ENCODE measurements at regions not wholly inside any gene's neighbourhood (a gene's known extent, or its start where the extent isn't known, plus 50 kb on each side); places are given as distances from the start of the nearest gene placed in this dataset.

DNA sequence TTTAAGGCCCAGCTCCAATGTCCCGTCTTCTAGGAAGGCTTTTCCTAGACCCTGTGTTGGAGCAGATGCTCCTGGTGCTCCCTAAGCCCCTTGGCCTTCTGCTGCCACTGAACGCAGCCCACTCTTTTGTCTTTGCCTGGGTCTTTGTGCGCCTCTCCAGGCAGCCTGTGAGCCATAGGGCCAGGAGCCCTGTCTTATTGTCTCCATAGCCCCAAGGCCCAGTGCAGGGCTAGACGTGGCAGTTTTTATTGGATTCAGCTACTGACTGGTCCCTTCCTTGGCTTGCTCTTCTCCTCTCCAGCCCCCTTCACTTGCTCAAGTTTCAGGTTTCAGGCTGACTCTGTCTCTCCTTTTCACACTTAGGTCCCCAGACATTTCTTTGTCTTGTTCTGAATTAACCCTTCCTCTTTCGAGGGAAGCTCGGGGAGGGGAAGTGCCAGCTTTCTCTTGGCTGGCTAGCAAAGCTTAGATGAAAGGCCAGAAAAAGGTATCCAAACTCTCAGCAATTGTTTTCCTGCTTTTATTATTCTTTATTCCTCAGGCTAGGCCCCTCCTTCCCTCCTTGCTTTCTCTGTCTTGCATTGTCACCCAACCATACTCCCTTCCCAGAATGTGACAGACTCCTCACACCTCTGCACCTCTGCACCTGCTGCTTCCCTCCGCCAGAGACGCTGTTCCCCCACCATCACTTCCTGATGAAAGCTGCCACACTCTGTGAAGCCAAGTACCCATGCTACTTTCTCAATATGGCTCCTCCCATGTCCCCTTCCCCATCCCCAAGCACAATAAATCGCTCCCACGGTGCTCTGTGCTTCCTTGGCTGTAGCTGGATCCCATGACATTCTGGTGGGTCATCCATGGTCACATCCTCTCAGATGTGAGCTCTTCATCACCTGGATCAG is 101.6 kb upstream of the CPEB4 start (continued):
- TF ChIP-seq, protein P1, sequence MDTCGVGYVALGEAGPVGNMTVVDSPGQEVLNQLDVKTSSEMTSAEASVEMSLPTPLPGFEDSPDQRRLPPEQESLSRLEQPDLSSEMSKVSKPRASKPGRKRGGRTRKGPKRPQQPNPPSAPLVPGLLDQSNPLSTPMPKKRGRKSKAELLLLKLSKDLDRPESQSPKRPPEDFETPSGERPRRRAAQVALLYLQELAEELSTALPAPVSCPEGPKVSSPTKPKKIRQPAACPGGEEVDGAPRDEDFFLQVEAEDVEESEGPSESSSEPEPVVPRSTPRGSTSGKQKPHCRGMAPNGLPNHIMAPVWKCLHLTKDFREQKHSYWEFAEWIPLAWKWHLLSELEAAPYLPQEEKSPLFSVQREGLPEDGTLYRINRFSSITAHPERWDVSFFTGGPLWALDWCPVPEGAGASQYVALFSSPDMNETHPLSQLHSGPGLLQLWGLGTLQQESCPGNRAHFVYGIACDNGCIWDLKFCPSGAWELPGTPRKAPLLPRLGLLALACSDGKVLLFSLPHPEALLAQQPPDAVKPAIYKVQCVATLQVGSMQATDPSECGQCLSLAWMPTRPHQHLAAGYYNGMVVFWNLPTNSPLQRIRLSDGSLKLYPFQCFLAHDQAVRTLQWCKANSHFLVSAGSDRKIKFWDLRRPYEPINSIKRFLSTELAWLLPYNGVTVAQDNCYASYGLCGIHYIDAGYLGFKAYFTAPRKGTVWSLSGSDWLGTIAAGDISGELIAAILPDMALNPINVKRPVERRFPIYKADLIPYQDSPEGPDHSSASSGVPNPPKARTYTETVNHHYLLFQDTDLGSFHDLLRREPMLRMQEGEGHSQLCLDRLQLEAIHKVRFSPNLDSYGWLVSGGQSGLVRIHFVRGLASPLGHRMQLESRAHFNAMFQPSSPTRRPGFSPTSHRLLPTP (IDR thresholded peaks at IDR 0.05; ENCODE audit: borderline replicate concordance, extremely low read depth, insufficient read length) = no peak
- TF ChIP-seq ZNF644 (tag; IDR thresholded peaks at IDR 0.05; ENCODE audit: low read depth) = 0 out of 2 replicates have a peak, but pooled peaks have one; percentile 40
- no peak for TF ChIP-seq ZC3H4 (CRISPR knock-in tag; IDR thresholded peaks at IDR 0.05; ENCODE audit: borderline replicate concordance)
- peak; percentile 54; the same call in 1 of the 2 replicates for TF ChIP-seq PYGO2 (tag; IDR thresholded peaks at IDR 0.05)
- TF ChIP-seq THRAP3 (IDR thresholded peaks at IDR 0.05; ENCODE audit: borderline replicate concordance) = no peak
- TF ChIP-seq SAFB2 (IDR thresholded peaks at IDR 0.05; ENCODE audit: borderline replicate concordance, low read depth, low read length, severe bottlenecking) = no peak
- TF ChIP-seq BMI1 (IDR thresholded peaks at IDR 0.05; ENCODE audit: low read length) = no peak
- TF ChIP-seq ZNF766 (CRISPR knock-in tag; conservative IDR thresholded peaks at IDR 0.05) = peak; percentile 44; the same call in 1 of the 2 replicates
- TF ChIP-seq JUNB (CRISPR knock-in tag; conservative IDR thresholded peaks at IDR 0.05) = no peak
- TF ChIP-seq RHOXF2B (CRISPR knock-in tag; conservative IDR thresholded peaks at IDR 0.05) = no peak
- TF ChIP-seq GABPA (tag; conservative IDR thresholded peaks at IDR 0.05; ENCODE audit: low read depth) = no peak
- TF ChIP-seq SMARCC2 (IDR thresholded peaks at IDR 0.05; ENCODE audit: low read depth) = no peak
- no peak for TF ChIP-seq THAP12 (CRISPR knock-in tag; IDR thresholded peaks at IDR 0.05)
- TF ChIP-seq HNRNPLL (IDR thresholded peaks at IDR 0.05; ENCODE audit: low read depth, low read length, poor library complexity, severe bottlenecking) = no peak
- 0 out of 2 replicates have a peak, but pooled peaks have one; percentile 9 for TF ChIP-seq CBFA2T3 (IDR thresholded peaks at IDR 0.05)
- no peak for TF ChIP-seq RUNX1 (IDR thresholded peaks at IDR 0.05; ENCODE audit: low read depth)
- TF ChIP-seq ZNF175 (CRISPR knock-in tag; IDR thresholded peaks at IDR 0.05; ENCODE audit: low read depth) = peak; percentile 52; the same call in 1 of the 2 replicates
- TF ChIP-seq, protein P2, sequence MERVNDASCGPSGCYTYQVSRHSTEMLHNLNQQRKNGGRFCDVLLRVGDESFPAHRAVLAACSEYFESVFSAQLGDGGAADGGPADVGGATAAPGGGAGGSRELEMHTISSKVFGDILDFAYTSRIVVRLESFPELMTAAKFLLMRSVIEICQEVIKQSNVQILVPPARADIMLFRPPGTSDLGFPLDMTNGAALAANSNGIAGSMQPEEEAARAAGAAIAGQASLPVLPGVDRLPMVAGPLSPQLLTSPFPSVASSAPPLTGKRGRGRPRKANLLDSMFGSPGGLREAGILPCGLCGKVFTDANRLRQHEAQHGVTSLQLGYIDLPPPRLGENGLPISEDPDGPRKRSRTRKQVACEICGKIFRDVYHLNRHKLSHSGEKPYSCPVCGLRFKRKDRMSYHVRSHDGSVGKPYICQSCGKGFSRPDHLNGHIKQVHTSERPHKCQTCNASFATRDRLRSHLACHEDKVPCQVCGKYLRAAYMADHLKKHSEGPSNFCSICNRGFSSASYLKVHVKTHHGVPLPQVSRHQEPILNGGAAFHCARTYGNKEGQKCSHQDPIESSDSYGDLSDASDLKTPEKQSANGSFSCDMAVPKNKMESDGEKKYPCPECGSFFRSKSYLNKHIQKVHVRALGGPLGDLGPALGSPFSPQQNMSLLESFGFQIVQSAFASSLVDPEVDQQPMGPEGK (CRISPR knock-in tag; IDR thresholded peaks at IDR 0.05; ENCODE audit: borderline replicate concordance) = no peak
- no peak for TF ChIP-seq PHF8 (IDR thresholded peaks at IDR 0.05; ENCODE audit: borderline replicate concordance, low read length)

All from K562 (cell line).